ENCODE measurements at regions not wholly inside any gene's neighbourhood (a gene's known extent, or its start where the extent isn't known, plus 50 kb on each side); places are given as distances from the start of the nearest gene placed in this dataset.

DNA sequence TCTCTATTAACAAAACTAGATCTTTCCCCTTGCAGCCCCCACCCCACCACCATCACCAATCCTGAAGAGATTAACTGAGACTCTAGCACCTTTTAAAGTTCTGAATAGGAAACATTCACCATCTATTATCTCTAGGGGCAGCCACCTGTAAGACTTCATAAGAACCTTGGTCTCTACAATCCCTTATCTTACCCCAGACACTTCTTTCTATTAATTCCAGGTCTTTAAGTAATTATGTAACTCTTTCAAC is 180.2 kb upstream of the FBXL17 start:
- H4K20me1 ChIP-seq (replicated peaks; ENCODE audit: control insufficient read depth, extremely low read depth, insufficient read depth, low read length), result no peaks in the 10 kb centered on the region
- no peak overlapping the region for H3K27ac ChIP-seq (ENCODE audit: insufficient read depth, low read depth, low read length)
- ChIA-PET POLR2A (no interaction called here), CTCF (no interaction called here)
- H3K27me3 ChIP-seq (ENCODE audit: control insufficient read depth in 2 of 2, insufficient read depth in 2 of 2, low read length in 2 of 2), result no peaks in the 10 kb centered on the region
- BruUV-seq (replicated peaks), result no TSS peak
- H3K9ac ChIP-seq (replicated peaks; ENCODE audit: extremely low read depth, insufficient read depth, low read length), result no peak overlapping the region
- H3K79me2 ChIP-seq (ENCODE audit: control insufficient read depth, insufficient read depth, low read length), result no peaks in the 10 kb centered on the region
- no peaks in the 10 kb centered on the region for H3K4me1 ChIP-seq (ENCODE audit: control insufficient read depth, extremely low read depth, insufficient read depth, low read length)
- no peaks in the 10 kb centered on the region for H3K9me3 ChIP-seq (replicated peaks; ENCODE audit: control insufficient read depth, insufficient read depth, low read length)
- no peaks in the 10 kb centered on the region for H3K36me3 ChIP-seq (ENCODE audit: control insufficient read depth in 2 of 2, extremely low read depth in 1 of 2, insufficient read depth in 2 of 2, low read length in 2 of 2)
- H3K4me2 ChIP-seq (ENCODE audit: insufficient read depth, low read length), result no peak overlapping the region
- dilution Hi-C loops (cut with MboI; ENCODE audit: extremely low pct_ligation_motif_present, low sequenced_read_pairs), result no loop called here
- no peak overlapping the region for H3K4me3 ChIP-seq (replicated peaks in 1 of 3; ENCODE audit: insufficient read depth in 1 of 3, low read depth in 1 of 3, low read length in 3 of 3)
- no peaks in the 10 kb centered on the region for H3K9me1 ChIP-seq (replicated peaks; ENCODE audit: control insufficient read depth, extremely low read depth, insufficient read depth, low read length)
- no peak for TF ChIP-seq POLR2A (IDR thresholded peaks at IDR 0.05; ENCODE audit: low read depth, low read length)
- TF ChIP-seq GATA2 (IDR thresholded peaks at IDR 0.05; ENCODE audit: insufficient read depth, insufficient read length, low read depth, low read length), result no peak
- no peak for TF ChIP-seq EZH2 (IDR thresholded peaks at IDR 0.05; ENCODE audit: borderline replicate concordance, low read depth, low read length, severe bottlenecking)
- no peak for TF ChIP-seq JUN (IDR thresholded peaks at IDR 0.05; ENCODE audit: borderline replicate concordance, insufficient read depth, insufficient read length, low read depth)
- no peak for TF ChIP-seq POLR2AphosphoS5 (IDR thresholded peaks at IDR 0.05; ENCODE audit: insufficient read depth, low read depth, low read length)
- no peak for TF ChIP-seq FOS (IDR thresholded peaks at IDR 0.05; ENCODE audit: borderline replicate concordance, insufficient read depth, low read length)
- TF ChIP-seq, protein P1, sequence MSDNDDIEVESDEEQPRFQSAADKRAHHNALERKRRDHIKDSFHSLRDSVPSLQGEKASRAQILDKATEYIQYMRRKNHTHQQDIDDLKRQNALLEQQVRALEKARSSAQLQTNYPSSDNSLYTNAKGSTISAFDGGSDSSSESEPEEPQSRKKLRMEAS (IDR thresholded peaks at IDR 0.05; ENCODE audit: insufficient read depth, insufficient read length), result no peak
- TF ChIP-seq MYC (IDR thresholded peaks at IDR 0.05; ENCODE audit: low read depth, low read length), result no peak
- TF ChIP-seq, protein P2, sequence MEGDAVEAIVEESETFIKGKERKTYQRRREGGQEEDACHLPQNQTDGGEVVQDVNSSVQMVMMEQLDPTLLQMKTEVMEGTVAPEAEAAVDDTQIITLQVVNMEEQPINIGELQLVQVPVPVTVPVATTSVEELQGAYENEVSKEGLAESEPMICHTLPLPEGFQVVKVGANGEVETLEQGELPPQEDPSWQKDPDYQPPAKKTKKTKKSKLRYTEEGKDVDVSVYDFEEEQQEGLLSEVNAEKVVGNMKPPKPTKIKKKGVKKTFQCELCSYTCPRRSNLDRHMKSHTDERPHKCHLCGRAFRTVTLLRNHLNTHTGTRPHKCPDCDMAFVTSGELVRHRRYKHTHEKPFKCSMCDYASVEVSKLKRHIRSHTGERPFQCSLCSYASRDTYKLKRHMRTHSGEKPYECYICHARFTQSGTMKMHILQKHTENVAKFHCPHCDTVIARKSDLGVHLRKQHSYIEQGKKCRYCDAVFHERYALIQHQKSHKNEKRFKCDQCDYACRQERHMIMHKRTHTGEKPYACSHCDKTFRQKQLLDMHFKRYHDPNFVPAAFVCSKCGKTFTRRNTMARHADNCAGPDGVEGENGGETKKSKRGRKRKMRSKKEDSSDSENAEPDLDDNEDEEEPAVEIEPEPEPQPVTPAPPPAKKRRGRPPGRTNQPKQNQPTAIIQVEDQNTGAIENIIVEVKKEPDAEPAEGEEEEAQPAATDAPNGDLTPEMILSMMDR (IDR thresholded peaks at IDR 0.05; ENCODE audit: extremely low read depth in 1 of 2, insufficient read depth in 1 of 2, low read depth in 1 of 2, low read length in 2 of 2), result no peak
- H2AFZ ChIP-seq (ENCODE audit: low read depth, low read length), result no peak overlapping the region
- DNase-seq (ENCODE audit: low read depth, low spot score), result no peak
- no peak for FAIRE-seq
- intact Hi-C loops (cut with micrococcal nuclease), result no loop called here

Data from endothelial cell of umbilical vein (primary cell).